HG02642 (cell line): ENCODE measurements at regions not wholly inside any gene's neighbourhood (a gene's known extent, or its start where the extent isn't known, plus 50 kb on each side); places are given as distances from the start of the nearest gene placed in this dataset.
"Not testable (repeated sequence)": the region's sequence is repeated elsewhere in the genome, so short reads cannot be mapped to it uniquely, and the experiment has no call there.

ENCODE experiments used
- ATAC-seq: cut with Tn5 transposase; IDR thresholded peaks from one replicate; pipeline ENCODE4 v1.9.1; 2021; ENCODE audit warnings: mild to moderate bottlenecking; ENCODE audit not compliant: unreplicated experiment, poor library complexity

- no peak for ATAC-seq
These were observed 855.1 kb downstream of the SORCS1 start for GRCh38 chr10:106309376-106309775.

GRCh38 chr10:106308284-106308683 lies 856.2 kb downstream of the SORCS1 start:
- ATAC-seq: no peak

- no peak for ATAC-seq
These were observed 860.5 kb downstream of the SORCS1 start for GRCh38 chr10:106304056-106304455.

- ATAC-seq: no peak
These were observed 861.5 kb downstream of the SORCS1 start for GRCh38 chr10:106302961-106303360.

- no peak for ATAC-seq
These were observed 863.4 kb downstream of the SORCS1 start for GRCh38 chr10:106301146-106301545.

- no peak for ATAC-seq
These were observed 867.6 kb downstream of the SORCS1 start for GRCh38 chr10:106296750-106297392.

GRCh38 chr10:106284802-106285587 lies 879.5 kb downstream of the SORCS1 start:
- no peak for ATAC-seq

- ATAC-seq: no peak
These were observed 883.5 kb downstream of the SORCS1 start for GRCh38 chr10:106280896-106281460.

GRCh38 chr10:106278383-106278782 lies 886.1 kb downstream of the SORCS1 start:
- no peak for ATAC-seq

- ATAC-seq: no peak
These were observed 893.3 kb downstream of the SORCS1 start for GRCh38 chr10:106271237-106271636.

- ATAC-seq: no peak
These were observed 896.5 kb downstream of the SORCS1 start for GRCh38 chr10:106268000-106268399.

- ATAC-seq: no peak
These were observed 896.9 kb downstream of the SORCS1 start for GRCh38 chr10:106267591-106267990.

- ATAC-seq: not testable (repeated sequence)
These were observed 907.1 kb downstream of the SORCS1 start for GRCh38 chr10:106257432-106257831.

GRCh38 chr10:106255111-106255678 lies 909.3 kb downstream of the SORCS1 start:
- no peak for ATAC-seq

- ATAC-seq: no peak
These were observed 910.4 kb downstream of the SORCS1 start for GRCh38 chr10:106254071-106254470.

GRCh38 chr10:106252541-106252940 lies 912.0 kb downstream of the SORCS1 start:
- ATAC-seq: no peak

GRCh38 chr10:106251573-106251972 lies 912.9 kb downstream of the SORCS1 start:
- no peak for ATAC-seq

GRCh38 chr10:106242301-106242700 lies 922.2 kb downstream of the SORCS1 start:
- no peak for ATAC-seq

- no peak for ATAC-seq
These were observed 937.7 kb downstream of the SORCS1 start for GRCh38 chr10:106226828-106227227.

GRCh38 chr10:106226142-106226541 lies 938.4 kb downstream of the SORCS1 start:
- ATAC-seq: no peak

GRCh38 chr10:106224676-106225075 lies 939.8 kb downstream of the SORCS1 start:
- ATAC-seq: no peak
